ENCODE measurements at regions not wholly inside any gene's neighbourhood (a gene's known extent, or its start where the extent isn't known, plus 50 kb on each side); places are given as distances from the start of the nearest gene placed in this dataset.

DNA sequence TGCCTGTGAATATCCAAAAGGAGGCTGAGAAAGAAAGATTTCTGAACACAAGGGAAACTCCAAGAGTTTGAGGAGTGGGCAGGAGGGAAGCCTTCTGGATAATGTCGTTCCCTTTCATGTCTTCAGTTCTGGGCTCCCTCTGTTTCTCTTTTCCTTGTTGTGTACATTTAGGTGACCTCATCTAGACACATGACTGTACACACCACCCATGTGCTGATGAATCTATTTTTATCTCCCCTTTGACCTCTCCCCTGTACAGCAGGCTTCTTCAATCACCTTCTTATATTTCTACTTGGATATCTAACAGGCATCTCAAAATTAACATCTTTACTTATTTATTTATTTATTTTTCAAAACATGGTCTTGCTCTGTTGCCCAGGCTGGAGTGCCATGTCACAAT, 363.1 kb downstream of the GATA3 start:
- TF ChIP-seq POLR2AphosphoS5 (IDR thresholded peaks at IDR 0.05; ENCODE audit: low read depth) (no peak), SPI1 (IDR thresholded peaks at IDR 0.05; ENCODE audit: borderline replicate concordance, low read depth) (no peak)
- TF ChIP-seq, protein P1, sequence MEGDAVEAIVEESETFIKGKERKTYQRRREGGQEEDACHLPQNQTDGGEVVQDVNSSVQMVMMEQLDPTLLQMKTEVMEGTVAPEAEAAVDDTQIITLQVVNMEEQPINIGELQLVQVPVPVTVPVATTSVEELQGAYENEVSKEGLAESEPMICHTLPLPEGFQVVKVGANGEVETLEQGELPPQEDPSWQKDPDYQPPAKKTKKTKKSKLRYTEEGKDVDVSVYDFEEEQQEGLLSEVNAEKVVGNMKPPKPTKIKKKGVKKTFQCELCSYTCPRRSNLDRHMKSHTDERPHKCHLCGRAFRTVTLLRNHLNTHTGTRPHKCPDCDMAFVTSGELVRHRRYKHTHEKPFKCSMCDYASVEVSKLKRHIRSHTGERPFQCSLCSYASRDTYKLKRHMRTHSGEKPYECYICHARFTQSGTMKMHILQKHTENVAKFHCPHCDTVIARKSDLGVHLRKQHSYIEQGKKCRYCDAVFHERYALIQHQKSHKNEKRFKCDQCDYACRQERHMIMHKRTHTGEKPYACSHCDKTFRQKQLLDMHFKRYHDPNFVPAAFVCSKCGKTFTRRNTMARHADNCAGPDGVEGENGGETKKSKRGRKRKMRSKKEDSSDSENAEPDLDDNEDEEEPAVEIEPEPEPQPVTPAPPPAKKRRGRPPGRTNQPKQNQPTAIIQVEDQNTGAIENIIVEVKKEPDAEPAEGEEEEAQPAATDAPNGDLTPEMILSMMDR (IDR thresholded peaks at IDR 0.05; ENCODE audit: insufficient read depth, low read length), result no peak

Measured in HL-60 (cell line).